ENCODE measurements at regions not wholly inside any gene's neighbourhood (a gene's known extent, or its start where the extent isn't known, plus 50 kb on each side); places are given as distances from the start of the nearest gene placed in this dataset.
"Not testable (repeated sequence)": the region's sequence is repeated elsewhere in the genome, so short reads cannot be mapped to it uniquely, and the experiment has no call there.

DNA sequence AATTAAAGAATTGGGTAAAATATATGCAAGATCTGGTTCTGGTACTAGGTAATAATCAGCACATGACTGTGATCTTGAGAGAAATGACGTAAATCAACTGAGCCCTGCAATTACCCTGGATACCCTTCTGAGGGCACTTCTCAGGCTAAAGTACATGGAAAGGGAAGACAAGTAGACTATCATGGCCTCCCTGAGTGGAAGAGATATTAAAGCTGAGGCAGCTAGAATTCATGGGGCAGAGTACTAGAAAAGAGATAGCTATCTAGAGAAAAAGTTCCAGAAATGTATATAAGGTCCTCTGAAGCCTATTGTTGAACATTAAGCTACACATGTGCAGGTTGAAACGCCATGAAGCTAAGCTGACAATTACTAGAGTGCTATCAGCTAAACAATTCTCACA lies 249.6 kb downstream of the NKX6-1 start (continued):
- no peak for TF ChIP-seq JUNB (IDR thresholded peaks at IDR 0.05; ENCODE audit: unreplicated experiment)

DNA sequence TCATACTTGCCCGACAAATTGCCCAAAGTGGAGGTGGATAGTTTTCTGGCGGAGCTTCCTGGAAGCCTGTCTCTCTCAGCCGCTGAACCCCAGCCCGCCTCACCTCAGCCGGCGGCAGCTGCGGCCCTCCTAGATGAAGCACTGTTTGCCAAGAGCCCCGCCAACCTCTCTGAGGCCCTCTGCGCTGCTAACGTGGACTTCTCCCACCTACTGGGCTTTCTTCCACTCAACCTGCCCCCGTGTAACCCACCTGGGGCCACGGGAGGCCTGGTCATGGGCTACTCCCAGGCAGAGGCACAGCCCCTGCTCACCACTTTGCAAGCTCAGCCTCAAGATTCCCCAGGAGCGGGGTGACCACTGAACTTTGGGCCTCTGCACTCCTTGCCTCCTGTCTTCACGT lies 254.1 kb downstream of the NKX6-1 start:
- not testable (repeated sequence) for H3F3A ChIP-seq (replicated peaks; ENCODE audit: low read depth); H3K4me2 ChIP-seq; H3K4me3 Mint-ChIP-seq; H3K36me3 ChIP-seq (ENCODE audit: insufficient read depth); H4K20me1 ChIP-seq (replicated peaks; ENCODE audit: insufficient read depth); H3K27me3 ChIP-seq (ENCODE audit: insufficient read depth); H3K27ac ChIP-seq (ENCODE audit: low read depth); H3K4me1 Mint-ChIP-seq; ATAC-seq; H3K27me3 Mint-ChIP-seq (ENCODE audit: insufficient read depth, low read depth, poor library complexity); H3K4me3 ChIP-seq; H3K27ac Mint-ChIP-seq; H2AFZ ChIP-seq; H3K9me2 ChIP-seq (ENCODE audit: insufficient read depth); H3K36me3 Mint-ChIP-seq (ENCODE audit: low read depth); H3K9me3 Mint-ChIP-seq; DNase-seq (ENCODE audit: low spot score); H3K4me1 ChIP-seq (ENCODE audit: insufficient read depth); H3K79me2 ChIP-seq (replicated peaks; ENCODE audit: insufficient read depth)

GRCh38 chr4:84244346-84244801 lies 254.7 kb downstream of the NKX6-1 start:
- not testable (repeated sequence) for H3K79me2 ChIP-seq (replicated peaks; ENCODE audit: insufficient read depth); H3K27ac ChIP-seq (ENCODE audit: low read depth); H3K4me3 ChIP-seq; H3K4me1 ChIP-seq (ENCODE audit: insufficient read depth); H3K4me1 Mint-ChIP-seq; H3K4me3 Mint-ChIP-seq; H3K4me2 ChIP-seq; H3F3A ChIP-seq (replicated peaks; ENCODE audit: low read depth); H3K27me3 Mint-ChIP-seq (ENCODE audit: insufficient read depth, low read depth, poor library complexity); H4K20me1 ChIP-seq (replicated peaks; ENCODE audit: insufficient read depth); H3K36me3 ChIP-seq (ENCODE audit: insufficient read depth); H3K9me3 Mint-ChIP-seq; H3K9me2 ChIP-seq (ENCODE audit: insufficient read depth); H3K36me3 Mint-ChIP-seq (ENCODE audit: low read depth); H3K27me3 ChIP-seq (ENCODE audit: insufficient read depth); H3K27ac Mint-ChIP-seq
- TF ChIP-seq CTCF (conservative IDR thresholded peaks at IDR 0.05; ENCODE audit: low read depth in 2 of 2) = peak; percentile 42 to 67
- DNase-seq (ENCODE audit: low spot score) (peak; percentile 72), ATAC-seq (peak; percentile 95)
- H2AFZ ChIP-seq = peak overlapping the region; percentile 66; the same call in 1 of the 2 replicates

- Histone ChIP-seq H3K9me2 (ENCODE audit: insufficient read depth) (no peaks in the 10 kb centered on the region), H2AFZ (no peak overlapping the region), H3K27me3 (ENCODE audit: insufficient read depth) (no peaks in the 10 kb centered on the region), H3F3A (replicated peaks; ENCODE audit: low read depth) (no peaks in the 10 kb centered on the region), H3K4me3 (no peak overlapping the region), H3K4me1 (ENCODE audit: insufficient read depth) (no peaks in the 10 kb centered on the region), H3K27ac (ENCODE audit: low read depth) (no peak overlapping the region), H3K4me2 (no peak overlapping the region), H3K36me3 (ENCODE audit: insufficient read depth) (no peaks in the 10 kb centered on the region), H3K79me2 (replicated peaks; ENCODE audit: insufficient read depth) (no peaks in the 10 kb centered on the region), H4K20me1 (replicated peaks; ENCODE audit: insufficient read depth) (no peaks in the 10 kb centered on the region)
- Mint-ChIP-seq H3K36me3 (ENCODE audit: low read depth) (peaks cover 3% of the 10 kb centered on the region; the same call in 1 of the 3 replicates), H3K9me3 (no peaks in the 10 kb centered on the region; the same call in 1 of the 3 replicates), H3K27ac (no peak overlapping the region), H3K27me3 (ENCODE audit: insufficient read depth, low read depth, poor library complexity) (peaks cover 4% of the 10 kb centered on the region), H3K4me3 (no peak overlapping the region), H3K4me1 (peaks cover 2% of the 10 kb centered on the region; the same call in 1 of the 3 replicates)
- no peak for DNase-seq (ENCODE audit: low spot score)
- TF ChIP-seq EZH2phosphoT487 (IDR thresholded peaks at IDR 0.05; ENCODE audit: unreplicated experiment) = no peak
- no peak for TF ChIP-seq CTCF (conservative IDR thresholded peaks at IDR 0.05; ENCODE audit: low read depth in 2 of 2)
- no peak for TF ChIP-seq ZNF331 (CRISPR knock-in tag; IDR thresholded peaks at IDR 0.05; ENCODE audit: low read depth)
- no peak for TF ChIP-seq EZH2 (IDR thresholded peaks at IDR 0.05; ENCODE audit: low read depth, unreplicated experiment)
- no peak for TF ChIP-seq ZNF114 (CRISPR knock-in tag; IDR thresholded peaks at IDR 0.05)
- no peak for TF ChIP-seq CREB1 (CRISPR knock-in tag; IDR thresholded peaks at IDR 0.05; ENCODE audit: low read depth)
- no peak for TF ChIP-seq POLR2AphosphoS5 (IDR thresholded peaks at IDR 0.05; ENCODE audit: low read depth)
- TF ChIP-seq, protein P1, sequence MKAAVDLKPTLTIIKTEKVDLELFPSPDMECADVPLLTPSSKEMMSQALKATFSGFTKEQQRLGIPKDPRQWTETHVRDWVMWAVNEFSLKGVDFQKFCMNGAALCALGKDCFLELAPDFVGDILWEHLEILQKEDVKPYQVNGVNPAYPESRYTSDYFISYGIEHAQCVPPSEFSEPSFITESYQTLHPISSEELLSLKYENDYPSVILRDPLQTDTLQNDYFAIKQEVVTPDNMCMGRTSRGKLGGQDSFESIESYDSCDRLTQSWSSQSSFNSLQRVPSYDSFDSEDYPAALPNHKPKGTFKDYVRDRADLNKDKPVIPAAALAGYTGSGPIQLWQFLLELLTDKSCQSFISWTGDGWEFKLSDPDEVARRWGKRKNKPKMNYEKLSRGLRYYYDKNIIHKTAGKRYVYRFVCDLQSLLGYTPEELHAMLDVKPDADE (IDR thresholded peaks at IDR 0.05) = no peak
- no peak for TF ChIP-seq STAT1 (IDR thresholded peaks at IDR 0.05; ENCODE audit: unreplicated experiment)
- no peak for TF ChIP-seq JUNB (IDR thresholded peaks at IDR 0.05; ENCODE audit: unreplicated experiment)
- no peak for ATAC-seq
Observed at GRCh38 chr4:84243685-84244084, 255.4 kb downstream of the NKX6-1 start.

All from GM23338 (cell line).